Natural killer cell (primary cell): ENCODE measurements at regions not wholly inside any gene's neighbourhood (a gene's known extent, or its start where the extent isn't known, plus 50 kb on each side); places are given as distances from the start of the nearest gene placed in this dataset.

Source experiments
- ATAC-seq, 3 donors: fragments of 150-1000 bp in 2 of 3; fragments of 200-7000 bp in 1 of 3; cut with Tn5 transposase; 1 replicate in 1 of 3; 2 replicates in 2 of 3; pipeline ENCODE4 v1.10.0; 2021; ENCODE audit warnings: mild to moderate bottlenecking in 2 of 3, moderate library complexity in 2 of 3
- DNase-seq, 2 donors: peaks; one replicate each; pipeline versions ENCODE4 v3.0.0 to v3.0.0-alpha.2; 2013 to 2021; ENCODE audit warnings: mixed read lengths in 1 of 2
- H3K27ac ChIP-seq: one replicate; pipeline ENCODE4 v1.5.1; 2013; ENCODE audit warnings: mild to moderate bottlenecking, low read length
- H3K27me3 ChIP-seq: one replicate; pipeline ENCODE4 v1.6.1; 2013; ENCODE audit warnings: low read length; ENCODE audit not compliant: control insufficient read depth, insufficient read depth
- H3K36me3 ChIP-seq: one replicate; pipeline ENCODE4 v1.6.1; 2013; ENCODE audit warnings: low read length; ENCODE audit not compliant: control insufficient read depth, insufficient read depth
- H3K4me1 ChIP-seq: one replicate; pipeline ENCODE4 v1.6.1; 2013; ENCODE audit warnings: low read length; ENCODE audit not compliant: control insufficient read depth, insufficient read depth
- H3K4me3 ChIP-seq: one replicate; pipeline ENCODE4 v1.5.1; 2013; ENCODE audit warnings: low read length
- H3K9me3 ChIP-seq: one replicate; pipeline ENCODE4 v1.6.1; 2013; ENCODE audit warnings: low read length; ENCODE audit not compliant: control insufficient read depth, insufficient read depth
- H3K27ac Mint-ChIP-seq, 2 donors: one replicate each; pipeline ENCODE4 v1.8.0; 2022; ENCODE audit warnings: mild to moderate bottlenecking in 2 of 2, mixed read lengths in 2 of 2, moderate library complexity in 1 of 2
- H3K27me3 Mint-ChIP-seq, 2 donors: one replicate each; pipeline ENCODE4 v1.8.0; 2022; ENCODE audit warnings: low read depth in 2 of 2, mixed read lengths in 2 of 2
- H3K36me3 Mint-ChIP-seq: one replicate; pipeline ENCODE4 v1.8.0; 2022; ENCODE audit warnings: mixed read lengths
- H3K4me1 Mint-ChIP-seq, 2 donors: one replicate each; pipeline ENCODE4 v1.8.0; 2022; ENCODE audit warnings: mixed read lengths in 2 of 2
- H3K4me3 Mint-ChIP-seq: one replicate; pipeline ENCODE4 v1.8.0; 2022; ENCODE audit warnings: mild to moderate bottlenecking, moderate library complexity, mixed read lengths
- H3K9me3 Mint-ChIP-seq, 2 donors: one replicate each; pipeline ENCODE4 v1.8.0; 2022; ENCODE audit warnings: mixed read lengths in 2 of 2
- WGBS: methylation state at CpG from one replicate; pipeline ENCODE4 v1.1.7; 2013; ENCODE audit warnings: missing lambda C conversion rate; ENCODE audit not compliant: insufficient coverage; 5-methylcytosine and 5-hydroxymethylcytosine counted together
- intact Hi-C: fragments of 100-400 bp; cut with micrococcal nuclease; formaldehyde crosslinking; loops from one replicate; pipeline ENCODE4 v1.14.2; 2022
- TF ChIP-seq, protein P1 (sequence below): fragments of 200-600 bp; IDR thresholded peaks from one replicate; pipeline ENCODE4 v1.8.0; 2022; ENCODE audit warnings: antibody characterized with exemption

DNA sequence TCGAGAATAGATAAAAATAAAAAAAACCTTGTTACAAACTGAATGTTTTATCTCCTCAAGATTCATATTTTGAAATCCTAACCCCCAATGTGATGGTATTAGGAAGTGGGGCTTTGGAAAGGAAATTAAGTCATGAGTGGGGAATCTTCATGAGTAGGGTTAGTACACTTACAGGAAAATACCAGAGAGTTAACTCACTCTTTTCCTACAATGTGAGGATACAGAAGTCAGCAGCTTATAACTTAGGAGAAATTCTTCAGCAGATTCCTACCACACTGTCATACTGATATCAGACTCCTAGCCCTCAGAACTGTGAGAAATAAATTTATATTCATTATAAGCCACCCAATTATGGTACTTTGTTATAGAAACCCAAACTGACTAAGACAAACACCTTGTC, 453.1 kb downstream of the GBE1 start:
- no CpG with 5 or more reads among the region's 1 CpG for WGBS
- H3K36me3 ChIP-seq: no peaks in the 10 kb centered on the region
- H3K9me3 ChIP-seq: no peaks in the 10 kb centered on the region
- TF ChIP-seq, protein P1, sequence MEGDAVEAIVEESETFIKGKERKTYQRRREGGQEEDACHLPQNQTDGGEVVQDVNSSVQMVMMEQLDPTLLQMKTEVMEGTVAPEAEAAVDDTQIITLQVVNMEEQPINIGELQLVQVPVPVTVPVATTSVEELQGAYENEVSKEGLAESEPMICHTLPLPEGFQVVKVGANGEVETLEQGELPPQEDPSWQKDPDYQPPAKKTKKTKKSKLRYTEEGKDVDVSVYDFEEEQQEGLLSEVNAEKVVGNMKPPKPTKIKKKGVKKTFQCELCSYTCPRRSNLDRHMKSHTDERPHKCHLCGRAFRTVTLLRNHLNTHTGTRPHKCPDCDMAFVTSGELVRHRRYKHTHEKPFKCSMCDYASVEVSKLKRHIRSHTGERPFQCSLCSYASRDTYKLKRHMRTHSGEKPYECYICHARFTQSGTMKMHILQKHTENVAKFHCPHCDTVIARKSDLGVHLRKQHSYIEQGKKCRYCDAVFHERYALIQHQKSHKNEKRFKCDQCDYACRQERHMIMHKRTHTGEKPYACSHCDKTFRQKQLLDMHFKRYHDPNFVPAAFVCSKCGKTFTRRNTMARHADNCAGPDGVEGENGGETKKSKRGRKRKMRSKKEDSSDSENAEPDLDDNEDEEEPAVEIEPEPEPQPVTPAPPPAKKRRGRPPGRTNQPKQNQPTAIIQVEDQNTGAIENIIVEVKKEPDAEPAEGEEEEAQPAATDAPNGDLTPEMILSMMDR: no peak
- no peak overlapping the region for H3K4me3 Mint-ChIP-seq
- H3K27ac ChIP-seq: no peak overlapping the region
- H3K27me3 Mint-ChIP-seq: no peaks in the 10 kb centered on the region
- no peaks in the 10 kb centered on the region for H3K4me1 Mint-ChIP-seq
- no peak overlapping the region for H3K4me3 ChIP-seq
- intact Hi-C loops: no loop called here
- H3K36me3 Mint-ChIP-seq: no peaks in the 10 kb centered on the region
- DNase-seq (no peak), ATAC-seq (no peak)
- no peaks in the 10 kb centered on the region for H3K4me1 ChIP-seq
- no peak overlapping the region for H3K27ac Mint-ChIP-seq
- H3K9me3 Mint-ChIP-seq: peaks cover 0 to 3% of the 10 kb centered on the region in 2 donors
- no peaks in the 10 kb centered on the region for H3K27me3 ChIP-seq

DNA sequence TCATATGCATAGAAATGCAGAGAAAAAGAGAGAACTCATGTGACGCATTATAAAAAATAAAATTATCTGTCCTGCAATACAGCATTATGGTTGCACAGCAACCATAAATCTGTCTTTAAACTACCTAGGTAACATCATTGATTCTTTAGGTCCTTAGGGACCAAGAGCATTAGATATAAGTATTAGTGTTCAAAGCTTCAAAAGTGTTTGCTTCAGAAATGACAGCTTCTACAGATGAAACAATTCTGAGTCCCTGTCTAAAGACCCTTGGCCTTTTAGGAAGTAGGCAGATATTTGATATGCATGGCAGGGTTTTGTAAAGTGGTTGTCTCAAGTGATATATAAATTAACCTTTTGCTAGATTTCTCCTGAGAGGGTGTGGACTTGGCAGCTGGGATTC, 454.2 kb downstream of the GBE1 start:
- H3K36me3 Mint-ChIP-seq: no peaks in the 10 kb centered on the region

DNA sequence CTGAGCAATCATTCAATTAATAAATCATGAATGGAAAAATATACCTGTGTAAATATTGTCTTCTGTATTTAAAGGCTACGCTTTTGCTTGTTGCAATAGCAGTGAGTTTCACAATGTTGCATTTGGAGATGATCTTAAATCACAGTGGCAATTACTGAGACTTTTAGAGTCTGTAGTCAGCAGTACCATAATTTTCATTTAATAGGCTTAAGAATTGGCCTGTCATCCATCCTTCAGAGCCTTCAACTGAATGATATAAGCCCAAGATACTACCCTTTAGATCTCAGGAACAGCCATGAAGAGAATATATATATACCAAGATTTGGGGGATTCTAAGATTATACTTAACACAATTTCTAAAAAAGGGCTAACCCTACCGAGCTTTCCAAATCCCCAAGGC, 458.1 kb downstream of the GBE1 start:
- Histone ChIP-seq H3K27ac (no peak overlapping the region), H3K4me1 (no peaks in the 10 kb centered on the region), H3K27me3 (no peaks in the 10 kb centered on the region), H3K9me3 (no peaks in the 10 kb centered on the region), H3K4me3 (no peak overlapping the region), H3K36me3 (no peaks in the 10 kb centered on the region)
- peaks cover 0 to 8% of the 10 kb centered on the region in 2 donors for H3K9me3 Mint-ChIP-seq
- ATAC-seq (no peak), DNase-seq (no peak)
- intact Hi-C loops: no loop called here
- no peak overlapping the region for H3K27ac Mint-ChIP-seq
- H3K36me3 Mint-ChIP-seq: no peaks in the 10 kb centered on the region
- 91% methylated on average over 1 of the region's 2 CpGs for WGBS
- no peaks in the 10 kb centered on the region for H3K27me3 Mint-ChIP-seq
- no peak overlapping the region for H3K4me3 Mint-ChIP-seq
- TF ChIP-seq, protein P1: no peak
- H3K4me1 Mint-ChIP-seq: no peaks in the 10 kb centered on the region

More for the DNA sequence above, 454.2 kb downstream of the GBE1 start:
- DNase-seq (no peak), ATAC-seq (no peak)
- peaks cover 0 to 3% of the 10 kb centered on the region in 2 donors for H3K9me3 Mint-ChIP-seq
- no peak overlapping the region for H3K4me3 Mint-ChIP-seq
- no CpG with 5 or more reads among the region's 1 CpG for WGBS
- TF ChIP-seq, protein P1: no peak
- H3K27ac ChIP-seq: no peak overlapping the region
- no peaks in the 10 kb centered on the region for H3K4me1 ChIP-seq
- no peaks in the 10 kb centered on the region for H3K9me3 ChIP-seq
- no peaks in the 10 kb centered on the region for H3K27me3 ChIP-seq
- intact Hi-C loops: no loop called here
- no peaks in the 10 kb centered on the region for H3K27me3 Mint-ChIP-seq
- H3K36me3 ChIP-seq: no peaks in the 10 kb centered on the region
- no peak overlapping the region for H3K4me3 ChIP-seq
- H3K4me1 Mint-ChIP-seq: no peaks in the 10 kb centered on the region
- no peak overlapping the region for H3K27ac Mint-ChIP-seq

- Mint-ChIP-seq H3K27ac (no peak overlapping the region), H3K9me3 (peaks cover 0 to 10% of the 10 kb centered on the region in 2 donors), H3K4me1 (no peaks in the 10 kb centered on the region), H3K27me3 (no peaks in the 10 kb centered on the region), H3K36me3 (no peaks in the 10 kb centered on the region), H3K4me3 (no peak overlapping the region)
- Histone ChIP-seq H3K9me3 (no peaks in the 10 kb centered on the region), H3K36me3 (no peaks in the 10 kb centered on the region), H3K27ac (no peak overlapping the region), H3K27me3 (no peaks in the 10 kb centered on the region), H3K4me1 (no peaks in the 10 kb centered on the region), H3K4me3 (no peak overlapping the region)
- WGBS: 0% methylated on average over 1 of the region's 1 CpG
- TF ChIP-seq, protein P1: no peak
- ATAC-seq: no peak
- intact Hi-C loops: no loop called here
- DNase-seq: peak in 1 of 2 donors; percentile 8
These were observed 459.4 kb downstream of the GBE1 start for GRCh38 chr3:81302045-81302444.
